ENCODE measurements at regions not wholly inside any gene's neighbourhood (a gene's known extent, or its start where the extent isn't known, plus 50 kb on each side); places are given as distances from the start of the nearest gene placed in this dataset.
"Not testable (repeated sequence)": the region's sequence is repeated elsewhere in the genome, so short reads cannot be mapped to it uniquely, and the experiment has no call there.

DNA sequence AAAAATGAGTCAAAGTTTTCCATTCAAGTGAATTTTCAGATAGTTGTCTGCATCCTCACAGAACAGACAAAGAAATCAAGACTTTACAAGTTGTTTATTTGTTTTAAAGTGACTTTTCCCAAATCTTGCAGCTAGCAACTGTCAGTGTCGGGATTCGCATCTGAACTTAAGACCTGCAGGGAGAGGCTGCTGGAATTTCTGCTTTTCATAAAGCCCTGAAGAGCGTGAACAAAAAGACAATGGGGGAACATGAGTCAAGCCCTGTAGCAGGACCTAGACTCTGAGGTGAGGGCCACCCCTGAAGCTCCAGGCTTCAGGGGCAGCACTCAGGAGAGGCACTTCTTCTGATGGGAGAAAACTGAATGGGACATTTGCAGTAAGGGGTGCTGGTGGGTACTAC, 108.2 kb upstream of the CTAGE1 start:
- no peaks in the 10 kb centered on the region for H3K27me3 ChIP-seq (ENCODE audit: control insufficient read depth, insufficient read depth, low read length)
- no peak overlapping the region for H3K4me3 ChIP-seq (ENCODE audit: low read depth, low read length)
- no peaks in the 10 kb centered on the region for H3K4me1 ChIP-seq (ENCODE audit: control insufficient read depth, insufficient read depth, low read length)
- H3K9ac ChIP-seq (ENCODE audit: low read depth, low read length) = no peak overlapping the region
- H3K36me3 ChIP-seq (ENCODE audit: control insufficient read depth, insufficient read depth, low read length) = no peaks in the 10 kb centered on the region
- H3K9me3 ChIP-seq (ENCODE audit: control insufficient read depth, insufficient read depth, low read length) = no peaks in the 10 kb centered on the region

DNA sequence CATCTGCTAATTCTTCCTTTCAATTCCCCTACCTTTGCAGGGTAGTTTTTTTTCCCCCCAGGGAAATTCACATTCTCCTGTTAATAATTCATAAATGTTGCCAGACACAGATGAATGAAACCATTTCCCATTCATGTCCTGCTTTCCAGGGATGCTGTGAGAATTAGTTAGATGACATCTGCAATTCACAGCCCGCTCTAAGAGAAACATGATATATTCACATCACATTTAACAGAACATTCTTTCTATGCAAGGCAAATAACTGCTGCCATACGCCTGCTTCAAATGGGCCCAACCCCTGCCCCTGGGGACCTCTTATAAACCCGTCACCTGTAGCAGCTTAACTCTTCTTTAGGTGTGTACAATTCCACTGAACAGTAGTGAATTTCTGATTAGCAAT, 110.6 kb upstream of the CTAGE1 start:
- Histone ChIP-seq H3K9ac (ENCODE audit: low read depth, low read length) (no peak overlapping the region), H3K4me3 (ENCODE audit: low read depth, low read length) (no peak overlapping the region), H3K9me3 (ENCODE audit: control insufficient read depth, insufficient read depth, low read length) (no peaks in the 10 kb centered on the region), H3K36me3 (ENCODE audit: control insufficient read depth, insufficient read depth, low read length) (no peaks in the 10 kb centered on the region), H3K27me3 (ENCODE audit: control insufficient read depth, insufficient read depth, low read length) (no peaks in the 10 kb centered on the region), H3K4me1 (ENCODE audit: control insufficient read depth, insufficient read depth, low read length) (no peaks in the 10 kb centered on the region)

DNA sequence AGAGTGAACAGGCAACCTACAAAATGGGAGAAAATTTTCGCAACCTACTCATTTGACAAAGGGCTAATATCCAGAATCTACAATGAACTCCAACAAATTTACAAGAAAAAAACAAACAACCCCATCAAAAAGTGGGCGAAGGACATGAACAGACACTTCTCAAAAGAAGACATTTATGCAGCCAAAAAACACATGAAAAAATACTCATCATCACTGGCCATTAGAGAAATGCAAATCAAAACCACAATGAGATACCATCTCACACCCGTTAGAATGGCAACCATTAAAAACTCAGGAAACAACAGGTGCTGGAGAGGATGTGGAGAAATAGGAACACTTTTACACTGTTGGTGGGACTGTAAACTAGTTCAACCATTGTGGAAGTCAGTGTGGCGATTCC, 117.0 kb upstream of the CTAGE1 start:
- H3K9me3 ChIP-seq (ENCODE audit: control insufficient read depth, insufficient read depth, low read length); H3K36me3 ChIP-seq (ENCODE audit: control insufficient read depth, insufficient read depth, low read length); H3K4me1 ChIP-seq (ENCODE audit: control insufficient read depth, insufficient read depth, low read length); H3K4me3 ChIP-seq (ENCODE audit: low read depth, low read length); H3K27me3 ChIP-seq (ENCODE audit: control insufficient read depth, insufficient read depth, low read length); H3K9ac ChIP-seq (ENCODE audit: low read depth, low read length): not testable (repeated sequence)

DNA sequence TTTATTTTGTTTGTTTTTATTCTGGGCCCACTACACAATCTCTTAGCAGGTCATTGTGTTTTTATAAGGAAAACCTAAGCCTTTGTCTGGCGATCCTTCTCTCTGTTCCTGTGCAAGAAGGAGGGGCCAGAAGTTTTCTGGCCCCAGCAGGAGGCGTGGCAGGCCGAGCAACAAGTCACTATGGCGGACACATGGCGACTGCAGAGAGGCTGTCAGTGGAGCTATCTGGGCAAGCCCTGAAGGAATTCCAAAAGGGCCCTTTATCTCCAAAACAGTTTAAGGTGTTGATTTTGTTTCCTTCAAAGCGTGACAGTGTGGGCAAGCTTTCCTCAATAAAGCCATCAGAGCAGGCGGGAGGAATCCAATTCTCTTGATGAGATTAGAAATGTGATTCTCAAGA, 118.8 kb upstream of the CTAGE1 start:
- Histone ChIP-seq H3K4me3 (ENCODE audit: low read depth, low read length) (no peak overlapping the region), H3K9me3 (ENCODE audit: control insufficient read depth, insufficient read depth, low read length) (no peaks in the 10 kb centered on the region), H3K27me3 (ENCODE audit: control insufficient read depth, insufficient read depth, low read length) (no peaks in the 10 kb centered on the region), H3K4me1 (ENCODE audit: control insufficient read depth, insufficient read depth, low read length) (no peaks in the 10 kb centered on the region), H3K36me3 (ENCODE audit: control insufficient read depth, insufficient read depth, low read length) (no peaks in the 10 kb centered on the region), H3K9ac (ENCODE audit: low read depth, low read length) (no peak overlapping the region)

DNA sequence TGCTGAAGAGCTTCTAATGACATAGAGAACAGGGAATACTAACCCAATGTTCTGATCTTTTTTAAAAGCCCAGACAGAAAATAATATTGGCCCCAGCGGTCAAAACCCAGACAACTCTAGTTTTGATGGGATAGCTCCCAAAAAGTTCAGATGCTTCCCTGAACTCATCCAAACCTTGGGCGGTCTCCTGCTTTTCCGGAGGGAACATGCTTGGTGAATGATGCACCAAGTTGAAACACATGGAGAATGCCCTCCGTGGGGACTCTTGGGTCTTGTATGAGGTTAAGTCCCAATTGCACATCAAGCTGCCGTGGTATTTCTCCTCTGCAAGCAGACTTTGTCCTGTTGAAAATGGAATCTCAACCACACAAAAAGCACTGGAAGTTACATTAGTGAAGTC, 120.7 kb upstream of the CTAGE1 start:
- no peaks in the 10 kb centered on the region for H3K36me3 ChIP-seq (ENCODE audit: control insufficient read depth, insufficient read depth, low read length)
- no peaks in the 10 kb centered on the region for H3K27me3 ChIP-seq (ENCODE audit: control insufficient read depth, insufficient read depth, low read length)
- H3K9ac ChIP-seq (ENCODE audit: low read depth, low read length) = no peak overlapping the region
- H3K4me1 ChIP-seq (ENCODE audit: control insufficient read depth, insufficient read depth, low read length) = no peaks in the 10 kb centered on the region
- H3K9me3 ChIP-seq (ENCODE audit: control insufficient read depth, insufficient read depth, low read length) = no peaks in the 10 kb centered on the region
- no peak overlapping the region for H3K4me3 ChIP-seq (ENCODE audit: low read depth, low read length)

DNA sequence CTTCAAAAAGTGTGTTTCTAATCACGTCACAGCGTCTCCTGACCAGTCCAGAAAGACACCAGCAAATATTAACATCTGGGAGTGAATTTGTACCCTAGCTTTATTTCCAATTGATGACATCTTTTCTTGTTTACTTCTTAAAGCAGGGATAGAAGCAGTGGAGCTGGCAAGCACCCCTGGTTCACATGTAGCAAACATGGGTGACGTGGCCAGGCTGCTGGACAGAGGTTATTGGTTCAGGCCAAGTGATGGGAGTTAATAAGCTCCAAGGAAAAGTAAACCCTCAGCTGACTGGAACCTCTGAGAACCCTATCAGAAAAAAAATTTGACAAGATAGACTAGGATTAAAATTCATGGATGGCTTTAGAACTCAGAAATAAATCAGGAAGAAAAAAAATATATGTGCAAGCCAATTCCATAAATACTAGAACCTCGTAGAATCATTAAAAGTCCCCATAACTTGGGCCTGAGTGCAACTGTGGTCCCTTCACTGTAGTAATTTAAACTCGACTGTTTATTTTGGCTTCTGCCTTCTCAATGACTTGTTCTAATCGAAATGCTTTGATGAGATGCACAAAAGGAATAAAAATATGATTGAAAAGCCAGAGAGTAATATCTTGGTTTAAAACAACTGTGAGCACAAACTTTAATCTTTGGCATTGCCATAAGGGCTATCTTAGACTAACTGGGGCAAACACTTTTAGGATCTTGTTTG, 121.5 kb upstream of the CTAGE1 start:
- Histone ChIP-seq H3K36me3 (ENCODE audit: control insufficient read depth, insufficient read depth, low read length) (no peaks in the 10 kb centered on the region), H3K27me3 (ENCODE audit: control insufficient read depth, insufficient read depth, low read length) (no peaks in the 10 kb centered on the region), H3K9me3 (ENCODE audit: control insufficient read depth, insufficient read depth, low read length) (no peaks in the 10 kb centered on the region), H3K9ac (ENCODE audit: low read depth, low read length) (no peak overlapping the region), H3K4me1 (ENCODE audit: control insufficient read depth, insufficient read depth, low read length) (no peaks in the 10 kb centered on the region), H3K4me3 (ENCODE audit: low read depth, low read length) (no peak overlapping the region)

DNA sequence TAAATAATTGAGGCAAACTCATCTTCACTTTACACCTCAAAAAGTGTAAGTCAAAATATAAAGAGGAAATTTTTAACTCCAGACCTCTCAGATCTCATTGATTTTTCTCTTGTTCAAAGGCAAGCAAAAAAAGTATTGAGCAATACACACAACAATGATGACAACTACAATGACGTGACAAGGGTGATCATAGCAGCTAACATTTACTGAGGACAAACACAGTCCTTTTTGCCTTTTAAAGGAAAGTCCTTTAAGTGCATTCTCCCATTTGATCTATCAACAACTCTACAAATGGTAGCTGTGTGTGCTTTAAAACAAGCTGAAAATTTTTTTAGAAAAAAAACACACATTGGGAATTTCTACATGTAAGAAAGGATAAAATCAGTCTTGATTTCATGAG, 123.5 kb upstream of the CTAGE1 start:
- H3K4me3 ChIP-seq (ENCODE audit: low read depth, low read length) = no peak overlapping the region
- H3K4me1 ChIP-seq (ENCODE audit: control insufficient read depth, insufficient read depth, low read length) = no peaks in the 10 kb centered on the region
- H3K9ac ChIP-seq (ENCODE audit: low read depth, low read length) = no peak overlapping the region
- no peaks in the 10 kb centered on the region for H3K27me3 ChIP-seq (ENCODE audit: control insufficient read depth, insufficient read depth, low read length)
- no peaks in the 10 kb centered on the region for H3K36me3 ChIP-seq (ENCODE audit: control insufficient read depth, insufficient read depth, low read length)
- H3K9me3 ChIP-seq (ENCODE audit: control insufficient read depth, insufficient read depth, low read length) = no peaks in the 10 kb centered on the region

DNA sequence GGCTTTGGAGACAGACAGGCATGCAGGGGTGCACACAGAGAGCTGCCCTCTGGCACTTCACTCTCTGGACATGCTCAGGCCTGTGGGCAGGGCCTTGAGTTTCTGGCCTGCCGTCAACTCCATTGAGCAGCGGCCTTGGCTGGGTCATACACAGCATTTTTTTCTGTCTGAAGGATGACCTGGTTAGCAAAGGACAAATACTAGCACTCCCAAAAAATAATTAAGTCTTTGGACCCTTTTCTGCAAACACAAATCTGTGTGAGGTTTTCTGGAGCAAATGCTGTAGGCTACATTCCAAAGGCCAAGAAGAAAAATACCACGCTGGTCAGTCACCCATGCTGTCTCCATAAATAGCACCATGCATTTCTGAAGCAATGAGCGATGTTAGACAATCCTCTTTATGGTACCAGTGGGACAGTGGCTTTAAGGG, 124.7 kb upstream of the CTAGE1 start:
- Histone ChIP-seq H3K9ac (ENCODE audit: low read depth, low read length) (no peak overlapping the region), H3K4me1 (ENCODE audit: control insufficient read depth, insufficient read depth, low read length) (no peaks in the 10 kb centered on the region), H3K9me3 (ENCODE audit: control insufficient read depth, insufficient read depth, low read length) (no peaks in the 10 kb centered on the region), H3K36me3 (ENCODE audit: control insufficient read depth, insufficient read depth, low read length) (no peaks in the 10 kb centered on the region), H3K27me3 (ENCODE audit: control insufficient read depth, insufficient read depth, low read length) (no peaks in the 10 kb centered on the region), H3K4me3 (ENCODE audit: low read depth, low read length) (no peak overlapping the region)

DNA sequence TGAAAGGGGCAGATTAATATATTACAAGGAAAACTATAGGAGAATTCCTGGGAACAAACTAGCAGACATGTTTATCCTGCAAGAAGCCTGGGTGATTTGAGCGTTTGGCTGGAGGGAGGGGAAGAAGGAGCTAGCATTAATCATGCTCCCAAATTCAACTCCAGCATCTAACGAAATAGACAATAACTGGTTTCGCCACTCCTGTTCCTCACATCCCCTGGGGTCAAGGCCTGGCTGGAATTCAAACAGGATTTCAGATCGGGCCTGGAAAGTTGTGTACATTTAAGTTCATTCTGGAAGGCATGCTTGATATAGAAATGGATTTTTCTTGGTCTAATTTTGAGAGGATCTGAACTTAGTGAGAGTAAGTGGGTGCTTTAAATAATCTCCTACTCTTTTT, 126.1 kb upstream of the CTAGE1 start:
- Histone ChIP-seq H3K27me3 (ENCODE audit: control insufficient read depth, insufficient read depth, low read length) (no peaks in the 10 kb centered on the region), H3K4me1 (ENCODE audit: control insufficient read depth, insufficient read depth, low read length) (no peaks in the 10 kb centered on the region), H3K9me3 (ENCODE audit: control insufficient read depth, insufficient read depth, low read length) (no peaks in the 10 kb centered on the region), H3K4me3 (ENCODE audit: low read depth, low read length) (no peak overlapping the region), H3K36me3 (ENCODE audit: control insufficient read depth, insufficient read depth, low read length) (no peaks in the 10 kb centered on the region), H3K9ac (ENCODE audit: low read depth, low read length) (no peak overlapping the region)

DNA sequence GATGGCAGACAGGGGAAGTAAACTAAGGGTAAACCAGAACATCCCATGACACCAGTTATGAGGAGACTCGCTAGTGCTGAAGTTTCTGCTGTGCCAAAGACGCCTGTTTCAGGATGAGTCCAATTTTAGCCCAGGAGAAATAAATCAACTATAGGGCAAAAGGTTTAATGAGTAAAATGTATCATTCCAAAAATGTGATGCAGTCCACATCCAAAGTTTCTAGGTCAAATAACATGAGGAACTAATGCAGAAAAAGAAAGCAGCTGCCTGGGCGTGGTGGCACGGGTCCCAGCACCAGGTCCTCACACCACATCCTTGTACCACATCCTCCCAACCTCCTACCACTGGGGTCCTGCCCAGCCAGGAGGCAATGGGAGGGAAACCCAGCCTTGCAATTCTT, 126.9 kb upstream of the CTAGE1 start:
- no peaks in the 10 kb centered on the region for H3K4me1 ChIP-seq (ENCODE audit: control insufficient read depth, insufficient read depth, low read length)
- H3K27me3 ChIP-seq (ENCODE audit: control insufficient read depth, insufficient read depth, low read length) = peaks cover 3% of the 10 kb centered on the region
- no peak overlapping the region for H3K4me3 ChIP-seq (ENCODE audit: low read depth, low read length)
- H3K9ac ChIP-seq (ENCODE audit: low read depth, low read length) = no peak overlapping the region
- H3K9me3 ChIP-seq (ENCODE audit: control insufficient read depth, insufficient read depth, low read length) = no peaks in the 10 kb centered on the region
- no peaks in the 10 kb centered on the region for H3K36me3 ChIP-seq (ENCODE audit: control insufficient read depth, insufficient read depth, low read length)

DNA sequence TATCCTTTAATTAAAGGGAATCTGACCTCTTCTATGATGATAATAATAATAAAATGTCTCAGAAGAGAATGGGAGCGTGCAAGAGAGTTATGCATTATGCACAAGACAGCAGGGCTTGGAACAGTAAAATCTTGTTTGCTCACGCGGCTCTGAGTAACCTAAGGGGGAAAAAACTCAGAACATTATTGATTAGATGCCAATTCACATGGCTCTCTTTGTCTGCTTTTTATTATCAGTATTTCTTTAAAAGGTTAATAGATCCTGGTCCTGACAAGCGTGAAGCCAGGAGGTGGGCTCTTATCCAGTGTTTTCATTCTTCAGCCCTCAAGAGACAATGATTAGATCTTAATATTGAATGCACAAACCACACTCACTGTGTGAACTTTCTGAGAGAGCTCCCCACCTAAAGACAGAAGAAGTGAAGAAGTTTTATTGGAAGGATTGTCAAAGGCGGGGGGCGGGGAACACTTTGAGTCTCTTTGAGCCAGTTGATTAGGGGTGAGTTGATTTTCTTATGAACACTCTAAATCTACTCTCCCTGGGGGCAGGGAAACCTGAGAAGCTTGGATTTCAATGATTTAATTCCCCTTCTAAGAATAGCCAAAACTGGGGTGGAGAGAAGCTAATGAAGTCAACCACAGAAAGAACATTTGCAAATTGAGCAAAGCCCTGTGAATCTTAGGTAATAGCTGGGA, 127.5 kb upstream of the CTAGE1 start:
- peaks cover 3% of the 10 kb centered on the region for H3K27me3 ChIP-seq (ENCODE audit: control insufficient read depth, insufficient read depth, low read length)
- no peak overlapping the region for H3K4me3 ChIP-seq (ENCODE audit: low read depth, low read length)

DNA sequence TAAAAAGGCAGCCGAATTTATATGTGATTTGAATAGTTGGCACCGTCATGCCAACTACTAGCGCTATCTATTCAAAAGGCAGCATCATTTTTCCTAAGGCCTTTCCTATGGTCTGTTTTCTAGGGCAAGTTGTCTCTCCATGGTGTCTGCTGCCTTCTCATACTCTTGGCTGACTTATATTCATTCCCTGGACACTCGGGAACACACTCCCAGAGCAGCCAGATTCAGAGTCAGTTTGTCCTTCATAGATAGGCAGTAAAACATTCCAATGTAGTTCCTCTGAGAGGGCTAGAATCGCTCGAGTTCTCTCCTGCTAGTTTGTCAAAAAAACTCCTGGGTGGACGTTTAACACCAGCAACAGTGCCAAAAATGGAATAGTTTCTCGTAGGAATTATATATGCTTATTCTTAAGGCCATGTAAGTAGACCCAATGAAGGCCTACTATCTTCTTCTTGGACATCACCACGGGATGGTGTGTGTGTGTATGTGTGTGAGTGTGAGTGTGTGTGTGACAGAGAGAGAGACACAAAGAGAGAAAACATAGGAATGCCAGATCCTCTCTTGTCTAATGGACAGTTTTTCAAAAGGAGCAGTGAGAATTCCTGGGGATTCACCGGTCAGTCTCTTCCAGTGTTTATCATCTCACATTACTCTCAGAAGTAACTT, 129.3 kb upstream of the CTAGE1 start:
- no peak overlapping the region for H3K9ac ChIP-seq (ENCODE audit: low read depth, low read length)
- H3K36me3 ChIP-seq (ENCODE audit: control insufficient read depth, insufficient read depth, low read length) = no peaks in the 10 kb centered on the region

More for the DNA sequence above, 127.5 kb upstream of the CTAGE1 start:
- H3K9me3 ChIP-seq (ENCODE audit: control insufficient read depth, insufficient read depth, low read length) = no peaks in the 10 kb centered on the region
- no peaks in the 10 kb centered on the region for H3K4me1 ChIP-seq (ENCODE audit: control insufficient read depth, insufficient read depth, low read length)
- no peaks in the 10 kb centered on the region for H3K36me3 ChIP-seq (ENCODE audit: control insufficient read depth, insufficient read depth, low read length)
- no peak overlapping the region for H3K9ac ChIP-seq (ENCODE audit: low read depth, low read length)

More for the DNA sequence above, 129.3 kb upstream of the CTAGE1 start:
- no peaks in the 10 kb centered on the region for H3K4me1 ChIP-seq (ENCODE audit: control insufficient read depth, insufficient read depth, low read length)
- no peaks in the 10 kb centered on the region for H3K9me3 ChIP-seq (ENCODE audit: control insufficient read depth, insufficient read depth, low read length)
- peaks cover 3% of the 10 kb centered on the region for H3K27me3 ChIP-seq (ENCODE audit: control insufficient read depth, insufficient read depth, low read length)
- no peak overlapping the region for H3K4me3 ChIP-seq (ENCODE audit: low read depth, low read length)
